ENCODE measurements at regions not wholly inside any gene's neighbourhood (a gene's known extent, or its start where the extent isn't known, plus 50 kb on each side); places are given as distances from the start of the nearest gene placed in this dataset.

GRCh38 chr3:177257006-177257405, 59.7 kb upstream of the TBL1XR1 start:
- Mint-ChIP-seq H3K4me3 (no peak overlapping the region), H3K9me3 (no peaks in the 10 kb centered on the region), H3K4me1 (ENCODE audit: low read depth) (no peaks in the 10 kb centered on the region), H3K27ac (no peak overlapping the region), H3K36me3 (ENCODE audit: low read depth) (no peaks in the 10 kb centered on the region), H3K27me3 (no peaks in the 10 kb centered on the region)
- Histone ChIP-seq H3K27ac (ENCODE audit: low read depth in 1 of 2, low read length in 2 of 2) (no peak overlapping the region), H3K27me3 (ENCODE audit: control insufficient read depth in 1 of 2, insufficient read depth in 2 of 2, low read length in 2 of 2) (no peaks in the 10 kb centered on the region), H3K36me3 (ENCODE audit: insufficient read depth, low read length) (no peaks in the 10 kb centered on the region), H3K9me3 (ENCODE audit: control insufficient read depth in 1 of 2, insufficient read depth in 1 of 2, low read length in 2 of 2) (no peaks in the 10 kb centered on the region), H3K4me3 (ENCODE audit: low read length) (no peak overlapping the region), H3K4me1 (ENCODE audit: insufficient read depth, low read length) (no peaks in the 10 kb centered on the region)
- TF ChIP-seq, protein P1, sequence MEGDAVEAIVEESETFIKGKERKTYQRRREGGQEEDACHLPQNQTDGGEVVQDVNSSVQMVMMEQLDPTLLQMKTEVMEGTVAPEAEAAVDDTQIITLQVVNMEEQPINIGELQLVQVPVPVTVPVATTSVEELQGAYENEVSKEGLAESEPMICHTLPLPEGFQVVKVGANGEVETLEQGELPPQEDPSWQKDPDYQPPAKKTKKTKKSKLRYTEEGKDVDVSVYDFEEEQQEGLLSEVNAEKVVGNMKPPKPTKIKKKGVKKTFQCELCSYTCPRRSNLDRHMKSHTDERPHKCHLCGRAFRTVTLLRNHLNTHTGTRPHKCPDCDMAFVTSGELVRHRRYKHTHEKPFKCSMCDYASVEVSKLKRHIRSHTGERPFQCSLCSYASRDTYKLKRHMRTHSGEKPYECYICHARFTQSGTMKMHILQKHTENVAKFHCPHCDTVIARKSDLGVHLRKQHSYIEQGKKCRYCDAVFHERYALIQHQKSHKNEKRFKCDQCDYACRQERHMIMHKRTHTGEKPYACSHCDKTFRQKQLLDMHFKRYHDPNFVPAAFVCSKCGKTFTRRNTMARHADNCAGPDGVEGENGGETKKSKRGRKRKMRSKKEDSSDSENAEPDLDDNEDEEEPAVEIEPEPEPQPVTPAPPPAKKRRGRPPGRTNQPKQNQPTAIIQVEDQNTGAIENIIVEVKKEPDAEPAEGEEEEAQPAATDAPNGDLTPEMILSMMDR (IDR thresholded peaks at IDR 0.05), result no peak
- CTCF ChIA-PET, result no interaction called here
- intact Hi-C loops (cut with DNase I, micrococcal nuclease), result no loop called here
- POLR2A ChIA-PET, result no interaction called here
- DNase-seq (no peak), ATAC-seq (ENCODE audit: poor library complexity) (no peak)

DNA sequence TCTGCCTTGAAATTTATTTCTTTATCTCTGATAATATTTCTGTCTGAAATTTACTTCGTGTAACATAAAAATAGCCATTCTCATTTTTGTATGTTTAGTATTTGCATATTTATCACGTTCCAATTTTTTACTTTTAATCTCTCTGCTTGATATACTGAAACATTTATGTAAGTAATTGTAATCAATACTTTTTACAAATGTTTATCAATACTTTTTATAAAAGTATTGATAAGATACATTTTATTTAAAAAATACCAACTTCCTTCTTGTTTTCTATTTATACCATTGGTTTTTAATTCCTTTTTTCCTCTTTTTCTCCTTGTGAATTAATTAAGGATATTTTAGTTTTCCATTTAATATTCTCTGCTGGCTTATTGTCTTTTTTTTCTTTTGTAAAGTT, 60.3 kb upstream of the TBL1XR1 start:
- Mint-ChIP-seq H3K9me3 (no peaks in the 10 kb centered on the region), H3K4me3 (no peak overlapping the region), H3K27ac (no peak overlapping the region), H3K27me3 (no peaks in the 10 kb centered on the region), H3K4me1 (ENCODE audit: low read depth) (no peaks in the 10 kb centered on the region), H3K36me3 (ENCODE audit: low read depth) (no peaks in the 10 kb centered on the region)
- Histone ChIP-seq H3K27ac (ENCODE audit: low read depth in 1 of 2, low read length in 2 of 2) (no peak overlapping the region), H3K9me3 (ENCODE audit: control insufficient read depth in 1 of 2, insufficient read depth in 1 of 2, low read length in 2 of 2) (no peaks in the 10 kb centered on the region), H3K4me1 (ENCODE audit: insufficient read depth, low read length) (no peaks in the 10 kb centered on the region), H3K4me3 (ENCODE audit: low read length) (no peak overlapping the region), H3K27me3 (ENCODE audit: control insufficient read depth in 1 of 2, insufficient read depth in 2 of 2, low read length in 2 of 2) (no peaks in the 10 kb centered on the region), H3K36me3 (ENCODE audit: insufficient read depth, low read length) (no peaks in the 10 kb centered on the region)
- POLR2A ChIA-PET, result no interaction called here
- intact Hi-C loops (cut with DNase I, micrococcal nuclease), result no loop called here
- ATAC-seq (ENCODE audit: poor library complexity) (no peak), DNase-seq (no peak)
- TF ChIP-seq, protein P1 (IDR thresholded peaks at IDR 0.05), result no peak
- CTCF ChIA-PET, result no interaction called here

DNA sequence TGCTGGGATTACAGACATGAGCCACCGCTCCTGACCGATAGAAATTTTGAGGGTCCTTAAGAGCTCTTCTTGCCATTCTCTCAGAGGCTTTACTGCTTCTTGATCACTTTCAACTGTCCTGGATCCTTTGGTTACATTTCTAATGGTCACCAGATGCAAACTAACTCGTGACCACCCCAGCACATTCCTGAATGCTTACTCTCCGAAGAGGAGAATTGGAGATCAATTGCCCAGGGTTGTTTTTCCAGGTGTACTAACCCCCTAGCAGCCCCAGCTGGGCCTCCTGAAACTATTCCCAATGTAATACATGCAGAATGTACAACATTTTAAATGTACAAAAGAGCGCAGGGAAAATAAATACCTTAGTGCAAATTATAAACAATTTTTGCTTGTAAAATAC, 65.1 kb upstream of the TBL1XR1 start:
- intact Hi-C loops (cut with DNase I, micrococcal nuclease), result no loop called here
- Mint-ChIP-seq H3K27me3 (no peaks in the 10 kb centered on the region), H3K4me3 (no peak overlapping the region), H3K36me3 (ENCODE audit: low read depth) (no peaks in the 10 kb centered on the region), H3K27ac (no peak overlapping the region), H3K9me3 (no peaks in the 10 kb centered on the region), H3K4me1 (ENCODE audit: low read depth) (no peaks in the 10 kb centered on the region)
- Histone ChIP-seq H3K36me3 (ENCODE audit: insufficient read depth, low read length) (no peaks in the 10 kb centered on the region), H3K4me3 (ENCODE audit: low read length) (no peak overlapping the region), H3K9me3 (ENCODE audit: control insufficient read depth in 1 of 2, insufficient read depth in 1 of 2, low read length in 2 of 2) (no peaks in the 10 kb centered on the region), H3K27me3 (ENCODE audit: control insufficient read depth in 1 of 2, insufficient read depth in 2 of 2, low read length in 2 of 2) (no peaks in the 10 kb centered on the region), H3K4me1 (ENCODE audit: insufficient read depth, low read length) (no peaks in the 10 kb centered on the region), H3K27ac (ENCODE audit: low read depth in 1 of 2, low read length in 2 of 2) (no peak overlapping the region)
- DNase-seq (no peak), ATAC-seq (ENCODE audit: poor library complexity) (no peak)
- ChIA-PET POLR2A (no interaction called here), CTCF (no interaction called here)
- TF ChIP-seq, protein P1 (IDR thresholded peaks at IDR 0.05), result no peak
